ENCODE measurements at regions not wholly inside any gene's neighbourhood (a gene's known extent, or its start where the extent isn't known, plus 50 kb on each side); places are given as distances from the start of the nearest gene placed in this dataset.

GRCh38 chr12:91565246-91565645 lies 382.6 kb upstream of the DCN start:
- DNase-seq (ENCODE audit: low read depth in 2 of 3, low spot score in 2 of 3): no peak

- no peak for DNase-seq (ENCODE audit: low read depth in 2 of 3, low spot score in 2 of 3)
These were observed 380.6 kb upstream of the DCN start for GRCh38 chr12:91563011-91563765.

GRCh38 chr12:91562476-91562875 lies 379.9 kb upstream of the DCN start:
- no peak for DNase-seq (ENCODE audit: low read depth in 2 of 3, low spot score in 2 of 3)

- DNase-seq (ENCODE audit: low read depth in 2 of 3, low spot score in 2 of 3): no peak
These were observed 379.3 kb upstream of the DCN start for GRCh38 chr12:91561958-91562325.

- no peak for DNase-seq (ENCODE audit: low read depth in 2 of 3, low spot score in 2 of 3)
These were observed 378.8 kb upstream of the DCN start for GRCh38 chr12:91561301-91561957.

- DNase-seq (ENCODE audit: low read depth in 2 of 3, low spot score in 2 of 3): no peak
These were observed 374.3 kb upstream of the DCN start for GRCh38 chr12:91556909-91557308.

- DNase-seq (ENCODE audit: low read depth in 2 of 3, low spot score in 2 of 3): no peak
These were observed 373.1 kb upstream of the DCN start for GRCh38 chr12:91555436-91556415.

- no peak for DNase-seq (ENCODE audit: low read depth in 2 of 3, low spot score in 2 of 3)
These were observed 369.3 kb upstream of the DCN start for GRCh38 chr12:91551927-91552326.

- DNase-seq (ENCODE audit: low read depth in 2 of 3, low spot score in 2 of 3): no peak
These were observed 368.6 kb upstream of the DCN start for GRCh38 chr12:91551242-91551641.

- no peak for DNase-seq (ENCODE audit: low read depth in 2 of 3, low spot score in 2 of 3)
These were observed 360.0 kb upstream of the DCN start for GRCh38 chr12:91542666-91543065.

GRCh38 chr12:91542067-91542466 lies 359.4 kb upstream of the DCN start:
- no peak for DNase-seq (ENCODE audit: low read depth in 2 of 3, low spot score in 2 of 3)

- DNase-seq (ENCODE audit: low read depth in 2 of 3, low spot score in 2 of 3): no peak
These were observed 355.8 kb upstream of the DCN start for GRCh38 chr12:91538418-91538817.

- DNase-seq (ENCODE audit: low read depth in 2 of 3, low spot score in 2 of 3): no peak
These were observed 350.7 kb upstream of the DCN start for GRCh38 chr12:91533366-91533765.

GRCh38 chr12:91529829-91530228 lies 347.2 kb upstream of the DCN start:
- DNase-seq (ENCODE audit: low read depth in 2 of 3, low spot score in 2 of 3): no peak

- DNase-seq (ENCODE audit: low read depth in 2 of 3, low spot score in 2 of 3): no peak
These were observed 341.2 kb upstream of the DCN start for GRCh38 chr12:91523831-91524230.

GRCh38 chr12:91516695-91517047 lies 334.1 kb upstream of the DCN start:
- no peak for DNase-seq (ENCODE audit: low read depth in 2 of 3, low spot score in 2 of 3)

GRCh38 chr12:91515944-91516694 lies 333.5 kb upstream of the DCN start:
- DNase-seq (ENCODE audit: low read depth in 2 of 3, low spot score in 2 of 3): no peak

- no peak for DNase-seq (ENCODE audit: low read depth in 2 of 3, low spot score in 2 of 3)
These were observed 330.7 kb upstream of the DCN start for GRCh38 chr12:91513313-91513712.

- no peak for DNase-seq (ENCODE audit: low read depth in 2 of 3, low spot score in 2 of 3)
These were observed 329.3 kb upstream of the DCN start for GRCh38 chr12:91511795-91512420.

- DNase-seq (ENCODE audit: low read depth in 2 of 3, low spot score in 2 of 3): no peak
These were observed 325.1 kb upstream of the DCN start for GRCh38 chr12:91507754-91508153.

GRCh38 chr12:91506452-91506851 lies 323.8 kb upstream of the DCN start:
- DNase-seq (ENCODE audit: low read depth in 2 of 3, low spot score in 2 of 3): no peak
